Small intestine (tissue), 7 donors: ENCODE measurements at regions not wholly inside any gene's neighbourhood (a gene's known extent, or its start where the extent isn't known, plus 50 kb on each side); places are given as distances from the start of the nearest gene placed in this dataset.

ENCODE experiments used
- DNase-seq, 2 donors: peaks; one replicate each; pipeline versions ENCODE4 v3.0.0 to v3.0.0-alpha.2; 2013
- FAIRE-seq: peaks from 2 replicates; lab custom pipeline; 2012; peaks lifted over from hg19 to GRCh38; lab: Jason Lieb, UNC
- H3K27ac ChIP-seq, 3 donors: one replicate each; pipeline ENCODE4 v1.5.1; 2013; ENCODE audit warnings: low read length in 2 of 3, mild to moderate bottlenecking in 2 of 3, control low read depth in 1 of 3, inconsistent platforms in 1 of 3, low read depth in 1 of 3, moderate library complexity in 1 of 3
- H3K27me3 ChIP-seq, 3 donors: one replicate each; pipeline ENCODE4 v1.6.1; 2013; ENCODE audit warnings: low read length in 3 of 3, inconsistent platforms in 1 of 3; ENCODE audit not compliant: control insufficient read depth in 3 of 3, insufficient read depth in 3 of 3
- H3K36me3 ChIP-seq, 3 donors: one replicate each; pipeline ENCODE4 v1.6.1; 2013; ENCODE audit warnings: low read length in 3 of 3, inconsistent platforms in 1 of 3, low read depth in 1 of 3, mild to moderate bottlenecking in 1 of 3, moderate library complexity in 1 of 3; ENCODE audit not compliant: control insufficient read depth in 3 of 3, insufficient read depth in 2 of 3
- H3K4me1 ChIP-seq, 3 donors: one replicate each; pipeline ENCODE4 v1.6.1; 2013; ENCODE audit warnings: low read length in 2 of 3, inconsistent platforms in 1 of 3, low read depth in 1 of 3, mild to moderate bottlenecking in 1 of 3, moderate library complexity in 1 of 3; ENCODE audit not compliant: control insufficient read depth in 3 of 3, insufficient read depth in 2 of 3
- H3K4me3 ChIP-seq, 3 donors: one replicate each; pipeline ENCODE4 v1.5.1; 2013; ENCODE audit warnings: low read length in 3 of 3, control low read depth in 1 of 3, inconsistent platforms in 1 of 3, low read depth in 1 of 3, mild to moderate bottlenecking in 1 of 3, moderate library complexity in 1 of 3
- H3K9me3 ChIP-seq, 2 donors: one replicate each; pipeline ENCODE4 v1.6.1; 2013; ENCODE audit warnings: low read depth in 1 of 2, low read length in 1 of 2; ENCODE audit not compliant: control insufficient read depth in 2 of 2, insufficient read depth in 1 of 2
- WGBS, 3 donors: extraction: QIAGEN DNeasy Blood & Tissue Kit; methylation state at CpG; one replicate each; pipeline ENCODE4 v1.1.7; 2013; 5-methylcytosine and 5-hydroxymethylcytosine counted together
- donor health status: healthy with polysubstance abuse.
- donor health status: control.
- donor health status: control.
- donor health status: Bipolar disorder and iron deficiency.
- donor health status: healthy.

DNA sequence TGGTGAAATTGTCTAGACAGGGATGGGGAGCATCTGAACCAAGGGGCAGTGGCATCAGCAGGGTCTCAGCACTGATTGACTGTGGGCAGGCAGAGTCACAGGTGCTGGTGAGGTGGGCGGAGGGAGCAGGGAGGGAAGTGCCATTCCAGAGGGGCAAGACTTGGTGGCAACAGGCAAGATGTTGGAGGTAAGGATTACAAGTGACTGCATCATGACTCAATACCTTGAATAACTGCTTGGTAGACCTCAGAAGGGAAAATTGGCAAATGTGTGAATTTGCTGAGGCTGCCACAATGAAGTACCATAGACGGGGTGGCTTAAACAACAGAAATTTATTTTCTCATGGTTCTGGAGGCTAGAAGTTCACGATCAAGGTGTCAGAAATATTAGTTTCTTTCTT, 419.1 kb downstream of the HS3ST3B1 start:
- DNase-seq (no peak), FAIRE-seq (no peak)
- 89% methylated on average over 3 of the region's 3 CpGs for WGBS, 3 donors
- H3K36me3 ChIP-seq, result no peaks in the 10 kb centered on the region
- H3K27ac ChIP-seq, result no peak overlapping the region
- no peaks in the 10 kb centered on the region for H3K27me3 ChIP-seq
- no peaks in the 10 kb centered on the region for H3K9me3 ChIP-seq
- H3K4me3 ChIP-seq, result no peak overlapping the region
- no peaks in the 10 kb centered on the region for H3K4me1 ChIP-seq

DNA sequence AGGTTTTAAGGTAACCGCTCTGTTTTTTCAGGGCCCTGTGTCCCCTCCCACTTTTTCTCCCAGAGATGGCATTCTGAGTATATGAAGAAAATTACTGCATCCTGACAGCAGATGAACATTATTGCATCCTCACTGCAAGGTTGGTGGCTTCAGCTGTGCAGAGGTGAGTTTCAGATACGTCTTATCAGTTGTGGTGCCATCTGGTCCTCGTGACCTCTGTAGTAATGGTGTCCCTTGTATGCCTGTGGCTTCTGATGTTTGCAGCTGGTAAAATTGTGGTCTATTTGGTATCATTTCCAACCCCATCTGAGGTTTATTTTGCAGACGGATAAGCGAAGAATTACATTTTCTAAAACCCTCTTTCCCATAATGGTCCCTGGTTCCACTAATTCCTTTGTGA, 417.0 kb downstream of the HS3ST3B1 start:
- H3K9me3 ChIP-seq, result no peaks in the 10 kb centered on the region
- no peak for DNase-seq
- H3K4me3 ChIP-seq, result no peak overlapping the region
- no peaks in the 10 kb centered on the region for H3K27me3 ChIP-seq
- FAIRE-seq, result no peak
- H3K36me3 ChIP-seq, result no peaks in the 10 kb centered on the region
- no peaks in the 10 kb centered on the region for H3K4me1 ChIP-seq
- no peak overlapping the region for H3K27ac ChIP-seq
- 53 to 78% (median 74%) methylated on average over 5 of the region's 5 CpGs for WGBS, 3 donors

DNA sequence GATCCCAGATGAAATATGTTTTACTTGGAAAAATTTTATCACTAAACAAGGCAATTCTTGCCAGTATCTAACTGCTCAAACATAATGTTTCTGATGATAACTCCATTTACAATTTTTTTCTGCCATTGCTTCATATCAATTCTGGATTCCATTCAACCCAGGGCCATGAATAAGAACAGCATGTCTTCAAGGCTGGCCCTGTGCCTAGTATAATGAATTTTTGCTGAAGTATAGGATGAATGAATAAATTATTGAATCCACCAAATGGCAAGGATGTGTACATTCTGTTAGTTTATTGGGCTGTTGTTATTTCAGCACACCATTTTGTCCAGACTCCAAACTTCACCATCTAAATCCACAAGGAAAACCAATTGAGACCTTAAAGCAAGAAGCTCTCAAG, 414.7 kb downstream of the HS3ST3B1 start:
- FAIRE-seq (no peak), DNase-seq (no peak)
- H3K27ac ChIP-seq, result no peak overlapping the region
- no peaks in the 10 kb centered on the region for H3K9me3 ChIP-seq
- H3K4me3 ChIP-seq, result no peak overlapping the region
- H3K36me3 ChIP-seq, result no peaks in the 10 kb centered on the region
- H3K27me3 ChIP-seq, result no peaks in the 10 kb centered on the region
- H3K4me1 ChIP-seq, result no peaks in the 10 kb centered on the region

DNA sequence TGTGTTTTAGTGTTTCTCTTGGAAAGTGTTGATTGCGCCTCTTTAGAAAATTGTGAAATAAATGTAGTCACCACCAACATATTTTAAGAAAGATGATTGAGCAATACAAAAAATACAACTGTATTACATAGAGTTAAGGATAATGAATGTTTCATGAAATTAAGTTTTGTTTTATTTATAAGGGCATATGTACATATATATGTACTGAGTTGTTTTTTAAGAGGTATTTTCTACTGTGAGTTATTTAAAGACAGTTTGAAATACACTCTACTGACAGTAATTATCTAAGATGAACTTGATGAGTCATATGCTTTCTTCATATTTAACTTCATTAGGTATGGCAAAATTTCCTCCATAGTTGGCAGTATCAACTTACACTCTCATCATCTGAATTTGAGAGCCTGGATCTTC, 411.7 kb downstream of the HS3ST3B1 start:
- no peaks in the 10 kb centered on the region for H3K36me3 ChIP-seq
- DNase-seq (no peak), FAIRE-seq (no peak)
- H3K9me3 ChIP-seq, result no peaks in the 10 kb centered on the region
- whole genome bisulfite sequencing, 3 donors, result 94 to 96% (median 95%) methylated on average over 1 of the region's 1 CpG
- no peak overlapping the region for H3K4me3 ChIP-seq
- no peaks in the 10 kb centered on the region for H3K27me3 ChIP-seq
- H3K27ac ChIP-seq, result no peak overlapping the region
- H3K4me1 ChIP-seq, result no peaks in the 10 kb centered on the region

DNA sequence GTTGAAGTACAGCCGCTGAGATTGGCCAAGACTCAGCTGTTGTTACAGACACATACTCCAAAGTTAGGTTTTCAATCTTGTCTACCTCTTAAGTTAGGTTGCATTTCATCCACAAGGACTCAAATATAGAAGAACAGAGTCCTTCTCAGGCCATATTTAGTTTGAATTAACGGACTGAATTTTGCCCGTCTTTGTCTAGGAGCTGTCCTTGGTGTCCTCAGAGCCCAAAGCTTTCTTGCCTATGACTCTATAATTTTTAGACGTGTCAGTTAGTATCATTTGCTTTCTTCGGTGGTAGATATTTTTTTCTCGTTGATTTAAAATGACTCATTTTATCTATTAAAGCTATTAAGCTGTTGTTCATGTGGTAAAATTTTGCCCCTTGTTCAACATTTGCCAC, 403.2 kb downstream of the HS3ST3B1 start:
- no peaks in the 10 kb centered on the region for H3K36me3 ChIP-seq
- no peaks in the 10 kb centered on the region for H3K27me3 ChIP-seq
- no peak overlapping the region for H3K4me3 ChIP-seq
- no peak for FAIRE-seq
- no peak for DNase-seq
- no peaks in the 10 kb centered on the region for H3K4me1 ChIP-seq
- H3K9me3 ChIP-seq, result no peaks in the 10 kb centered on the region
- H3K27ac ChIP-seq, result no peak overlapping the region
- 85 to 87% (median 86%) methylated on average over 6 of the region's 6 CpGs for WGBS, 3 donors

DNA sequence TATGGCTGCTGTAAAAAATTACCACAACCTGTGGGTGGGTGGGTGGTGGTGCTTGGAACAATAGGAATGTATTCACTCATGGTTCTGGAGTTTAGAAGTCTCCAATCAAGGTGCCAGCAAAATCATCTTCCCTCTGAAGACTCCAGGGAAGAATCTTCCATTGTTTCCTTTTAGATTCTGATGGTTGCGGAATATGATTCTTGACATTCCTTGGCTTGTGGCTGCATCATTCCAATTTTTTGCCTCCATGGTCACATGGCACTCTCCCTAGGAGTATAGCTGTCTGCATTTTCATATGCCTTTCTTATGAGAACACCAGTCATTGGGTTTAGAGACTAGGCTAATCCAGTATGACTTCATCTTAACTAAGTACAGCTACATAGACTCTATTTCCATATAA, 401.0 kb downstream of the HS3ST3B1 start:
- WGBS, 3 donors, result 96 to 100% (median 100%) methylated on average over 1 of the region's 1 CpG
- FAIRE-seq (no peak), DNase-seq (no peak)
- Histone ChIP-seq H3K27ac (no peak overlapping the region), H3K4me3 (no peak overlapping the region), H3K9me3 (no peaks in the 10 kb centered on the region), H3K4me1 (no peaks in the 10 kb centered on the region), H3K36me3 (no peaks in the 10 kb centered on the region), H3K27me3 (no peaks in the 10 kb centered on the region)

DNA sequence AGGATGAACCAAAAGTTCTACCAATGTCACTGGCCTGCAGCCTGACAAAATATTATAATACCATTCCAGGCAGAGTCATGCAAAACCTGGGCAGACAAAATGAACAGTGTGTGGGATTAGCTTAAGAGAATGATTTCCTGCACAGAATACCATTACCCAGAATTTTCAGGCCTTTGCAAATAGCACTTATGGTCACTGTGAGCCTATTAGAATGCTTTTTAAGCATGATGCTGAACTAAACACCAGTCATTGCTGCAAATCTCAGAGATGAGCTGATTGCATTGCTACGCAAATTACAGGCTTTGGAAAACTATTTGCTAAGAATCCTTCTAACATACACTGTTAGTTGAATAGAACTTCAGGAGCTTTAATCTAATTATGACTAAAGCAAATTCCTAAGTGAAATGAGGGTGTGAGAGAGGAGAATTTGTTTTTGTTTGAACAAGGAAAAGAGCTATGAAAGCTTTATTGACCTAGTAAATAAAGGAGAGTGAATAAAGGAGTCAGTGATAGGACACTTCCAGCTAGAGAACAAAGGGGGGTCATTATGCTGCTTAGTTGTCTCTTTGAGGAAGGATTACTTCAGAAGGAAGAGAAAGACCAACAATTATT, 398.8 kb downstream of the HS3ST3B1 start:
- no peaks in the 10 kb centered on the region for H3K27me3 ChIP-seq
- H3K4me1 ChIP-seq, result no peaks in the 10 kb centered on the region
- DNase-seq (no peak), FAIRE-seq (no peak)
- H3K4me3 ChIP-seq, result no peak overlapping the region
- WGBS, 3 donors, result 30 to 46% (median 43%) methylated on average over 1 of the region's 1 CpG
- H3K9me3 ChIP-seq, result no peaks in the 10 kb centered on the region
- H3K27ac ChIP-seq, result no peak overlapping the region
- no peaks in the 10 kb centered on the region for H3K36me3 ChIP-seq

DNA sequence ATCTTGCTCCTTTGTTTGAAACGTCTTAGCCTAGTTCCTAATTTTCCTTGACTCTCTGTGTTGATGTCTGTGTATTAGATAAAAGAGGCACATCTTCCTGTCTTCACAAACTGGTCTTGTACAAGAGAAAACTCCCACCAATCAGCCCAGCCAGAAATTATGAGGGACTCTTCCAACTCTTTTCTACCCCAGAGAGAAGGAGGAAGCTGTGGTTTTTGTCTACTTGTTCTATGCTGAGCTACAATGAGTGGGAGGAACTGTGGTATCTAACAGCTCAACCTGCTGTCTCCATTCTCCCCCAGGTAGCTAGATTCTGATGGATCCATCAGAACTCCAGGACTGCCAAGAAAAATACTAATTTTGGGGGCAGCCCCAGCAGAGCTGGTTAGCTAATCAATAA, 392.5 kb downstream of the HS3ST3B1 start:
- 18 to 37% (median 28%) methylated on average over 1 of the region's 1 CpG for WGBS, 3 donors
- no peaks in the 10 kb centered on the region for H3K9me3 ChIP-seq
- no peaks in the 10 kb centered on the region for H3K27me3 ChIP-seq
- no peaks in the 10 kb centered on the region for H3K4me1 ChIP-seq
- H3K4me3 ChIP-seq, result no peak overlapping the region
- no peaks in the 10 kb centered on the region for H3K36me3 ChIP-seq
- no peak overlapping the region for H3K27ac ChIP-seq
- FAIRE-seq (no peak), DNase-seq (no peak)

DNA sequence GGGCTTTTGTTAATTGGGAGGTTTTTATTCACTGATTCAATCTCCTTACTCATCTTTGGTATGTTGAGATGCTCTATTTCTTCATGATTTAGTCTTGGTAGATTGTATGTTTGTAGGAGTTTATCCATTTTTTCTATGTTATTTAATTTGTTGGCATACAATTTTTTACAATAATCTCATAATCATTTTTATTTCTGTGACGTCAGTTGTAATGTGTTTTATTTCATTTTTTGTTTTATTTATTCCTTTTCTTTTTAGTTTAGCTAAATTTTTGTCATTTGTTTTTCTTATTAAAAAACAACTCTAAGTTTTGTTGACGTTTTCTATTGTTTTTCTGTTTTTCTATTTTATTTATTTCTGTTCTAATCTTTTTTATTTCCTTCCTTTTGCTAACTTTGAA, 389.8 kb downstream of the HS3ST3B1 start:
- Histone ChIP-seq H3K4me1 (no peaks in the 10 kb centered on the region), H3K27ac (no peak overlapping the region), H3K36me3 (no peaks in the 10 kb centered on the region), H3K4me3 (no peak overlapping the region), H3K27me3 (no peaks in the 10 kb centered on the region), H3K9me3 (no peaks in the 10 kb centered on the region)
- DNase-seq (no peak), FAIRE-seq (peak; percentile 59)
- 63 to 68% (median 64%) methylated on average over 2 of the region's 2 CpGs for WGBS, 3 donors
